GM23338 (cell line): ENCODE measurements at regions not wholly inside any gene's neighbourhood (a gene's known extent, or its start where the extent isn't known, plus 50 kb on each side); places are given as distances from the start of the nearest gene placed in this dataset.

ENCODE experiments used
- ATAC-seq: fragments of 200-7000 bp; cut with Tn5 transposase; 3 replicates; pipeline ENCODE4 v1.9.1; 2020
- DNase-seq: peaks from one replicate; pipeline ENCODE4 v3.0.0-alpha.2; 2015; ENCODE audit warnings: low spot score
- H2AFZ ChIP-seq: fragments of 200-600 bp; sonication (generic); 2 replicates; pipeline ENCODE4 v1.8.0; 2016; ENCODE audit warnings: antibody characterized with exemption, mild to moderate bottlenecking, moderate library complexity
- H3F3A ChIP-seq: fragments of 200-600 bp; sonication (generic); replicated peaks from 2 replicates; pipeline ENCODE4 v1.8.0; 2017; ENCODE audit warnings: antibody characterized with exemption, mixed run types, low read depth
- H3K27ac ChIP-seq: fragments of 200-600 bp; sonication (generic); 2 replicates; pipeline ENCODE4 v1.6.1; 2016; ENCODE audit warnings: low read depth
- H3K27me3 ChIP-seq: fragments of 200-600 bp; sonication (generic); 2 replicates; pipeline ENCODE4 v1.8.0; 2016; ENCODE audit warnings: mild to moderate bottlenecking, mixed run types, moderate library complexity; ENCODE audit not compliant: insufficient read depth
- H3K36me3 ChIP-seq: fragments of 200-600 bp; sonication (generic); 2 replicates; pipeline ENCODE4 v1.8.0; 2016; ENCODE audit warnings: mild to moderate bottlenecking; ENCODE audit not compliant: insufficient read depth
- H3K4me1 ChIP-seq: fragments of 200-600 bp; sonication (generic); 2 replicates; pipeline ENCODE4 v1.8.0; 2016; ENCODE audit warnings: mild to moderate bottlenecking, moderate library complexity; ENCODE audit not compliant: insufficient read depth
- H3K4me2 ChIP-seq: fragments of 200-600 bp; sonication (generic); 2 replicates; pipeline ENCODE4 v1.7.1; 2017; ENCODE audit warnings: mixed run types
- H3K4me3 ChIP-seq: fragments of 200-600 bp; sonication (generic); 2 replicates; pipeline ENCODE4 v1.6.1; 2016; ENCODE audit warnings: mixed run types
- H3K79me2 ChIP-seq: fragments of 200-600 bp; sonication (generic); replicated peaks from 2 replicates; pipeline ENCODE4 v1.8.0; 2017; ENCODE audit warnings: mild to moderate bottlenecking; ENCODE audit not compliant: insufficient read depth
- H3K9me2 ChIP-seq: fragments of 200-600 bp; sonication (generic); 2 replicates; pipeline ENCODE4 v1.8.0; 2017; ENCODE audit not compliant: insufficient read depth
- H4K20me1 ChIP-seq: fragments of 200-600 bp; sonication (generic); replicated peaks from 2 replicates; pipeline ENCODE4 v1.8.0; 2017; ENCODE audit warnings: mild to moderate bottlenecking; ENCODE audit not compliant: insufficient read depth
- H3K27ac Mint-ChIP-seq: 2 replicates; pipeline ENCODE4 v1.8.0; 2020; ENCODE audit warnings: inconsistent platforms, mild to moderate bottlenecking, moderate library complexity, mixed read lengths
- H3K27me3 Mint-ChIP-seq: 3 replicates; pipeline ENCODE4 v1.8.0; 2022; ENCODE audit warnings: low read depth, mild to moderate bottlenecking, moderate library complexity, mixed read lengths, inconsistent platforms; ENCODE audit not compliant: insufficient read depth, poor library complexity
- H3K36me3 Mint-ChIP-seq: 3 replicates; pipeline ENCODE4 v1.8.0; 2021; ENCODE audit warnings: low read depth, mild to moderate bottlenecking, inconsistent platforms, moderate library complexity, mixed read lengths
- H3K4me1 Mint-ChIP-seq: 3 replicates; pipeline ENCODE4 v1.8.0; 2020; ENCODE audit warnings: mild to moderate bottlenecking, inconsistent platforms, mixed read lengths
- H3K4me3 Mint-ChIP-seq: 3 replicates; pipeline ENCODE4 v1.8.0; 2021; ENCODE audit warnings: moderate library complexity, mild to moderate bottlenecking, inconsistent platforms, mixed read lengths
- H3K9me3 Mint-ChIP-seq: 3 replicates; pipeline ENCODE4 v1.8.0; 2020; ENCODE audit warnings: moderate library complexity, mild to moderate bottlenecking, inconsistent platforms, mixed read lengths
- CREB1 ChIP-seq: fragments of 250-450 bp; sonication (Bioruptor Pico); IDR thresholded peaks from 2 replicates; pipeline ENCODE4 v1.5.0; 2020; ENCODE audit warnings: low read depth, mild to moderate bottlenecking, moderate library complexity
- EZH2 ChIP-seq: fragments of 200-600 bp; sonication (generic); IDR thresholded peaks from one replicate; pipeline ENCODE4 v1.8.0; 2017; ENCODE audit warnings: antibody characterized with exemption, mild to moderate bottlenecking, low read depth; ENCODE audit not compliant: unreplicated experiment
- EZH2phosphoT487 ChIP-seq: fragments of 200-600 bp; sonication (generic); IDR thresholded peaks from one replicate; pipeline ENCODE4 v1.8.1; 2018; ENCODE audit warnings: antibody characterized with exemption; ENCODE audit not compliant: unreplicated experiment
- JUNB ChIP-seq: IDR thresholded peaks from one replicate; pipeline ENCODE4 v1.6.1; 2016; ENCODE audit warnings: antibody characterized with exemption; ENCODE audit not compliant: unreplicated experiment
- NANOG ChIP-seq: IDR thresholded peaks from 2 replicates; pipeline ENCODE4 v1.6.1; 2016; ENCODE audit warnings: antibody characterized with exemption, borderline replicate concordance
- POLR2AphosphoS5 ChIP-seq: IDR thresholded peaks from 2 replicates; pipeline ENCODE4 v1.6.1; 2016; ENCODE audit warnings: antibody characterized with exemption, low read depth
- STAT1 ChIP-seq: IDR thresholded peaks from one replicate; pipeline ENCODE4 v1.6.1; 2016; ENCODE audit warnings: antibody characterized with exemption; ENCODE audit not compliant: unreplicated experiment
- ZNF114 ChIP-seq: fragments of 250-450 bp; sonication (Bioruptor Pico); IDR thresholded peaks from 2 replicates; pipeline ENCODE4 v1.5.0; 2020; ENCODE audit warnings: mild to moderate bottlenecking, moderate library complexity
- ZNF331 ChIP-seq: fragments of 250-450 bp; sonication (Bioruptor Pico); IDR thresholded peaks from 2 replicates; pipeline ENCODE4 v1.5.0; 2020; ENCODE audit warnings: low read depth, mild to moderate bottlenecking, moderate library complexity
- TF ChIP-seq, protein P1 (sequence below): IDR thresholded peaks from one replicate; pipeline ENCODE4 v1.6.1; 2018; ENCODE audit warnings: antibody characterized with exemption; ENCODE audit not compliant: unreplicated experiment
- TF ChIP-seq, protein P2 (sequence below): fragments of 250-450 bp; sonication (Bioruptor Pico); IDR thresholded peaks from 2 replicates; pipeline ENCODE4 v1.5.0; 2020; ENCODE audit warnings: mild to moderate bottlenecking, moderate library complexity
- TF ChIP-seq, protein P3 (sequence below), 2 experiments: fragments of 200-600 bp in 1 of 2; sonication (generic) in 1 of 2; conservative IDR thresholded peaks; 2 replicates each; pipeline versions ENCODE4 v1.5.1 to v1.6.1; 2016 to 2017; ENCODE audit warnings: antibody characterized with exemption in 2 of 2, low read depth in 2 of 2, mild to moderate bottlenecking in 2 of 2, moderate library complexity in 1 of 2
- TF ChIP-seq, protein P4 (sequence below): IDR thresholded peaks from 2 replicates; pipeline ENCODE4 v1.6.1; 2016; ENCODE audit warnings: antibody characterized with exemption

DNA sequence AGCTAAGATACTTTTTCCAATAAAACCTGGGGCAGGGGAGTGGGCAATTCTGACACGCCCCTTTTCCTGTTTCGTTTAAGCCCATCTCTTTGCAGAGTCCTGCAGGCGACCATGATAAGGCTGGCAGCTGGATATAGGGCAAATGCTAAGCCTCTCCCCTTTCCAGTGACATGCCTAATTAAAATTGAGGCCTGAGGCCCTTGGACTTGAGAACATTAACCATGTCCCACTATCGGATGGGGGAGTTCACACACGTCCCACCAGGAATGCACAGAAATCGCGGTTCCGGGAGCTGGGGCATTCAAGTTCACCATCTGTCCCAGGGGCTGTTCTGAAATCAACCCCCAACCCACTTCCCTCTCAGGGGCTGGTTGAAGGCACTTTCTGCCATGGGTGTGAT is 109.2 kb upstream of the FOXF1 start:
- Histone ChIP-seq H3K27me3 (no peaks in the 10 kb centered on the region), H4K20me1 (no peaks in the 10 kb centered on the region), H3K4me2 (no peak overlapping the region), H3K4me3 (no peak overlapping the region), H3K36me3 (no peaks in the 10 kb centered on the region), H3K4me1 (peaks cover 10% of the 10 kb centered on the region; the same call in 1 of the 2 replicates), H3K9me2 (0 out of 2 replicates have a peak, but pooled peaks cover 8% of the 10 kb centered on the region), H3K79me2 (no peaks in the 10 kb centered on the region), H3K27ac (no peak overlapping the region), H2AFZ (no peak overlapping the region), H3F3A (no peaks in the 10 kb centered on the region)
- H3K27ac Mint-ChIP-seq, result no peak overlapping the region
- DNase-seq (no peak), ATAC-seq (no peak)
- TF ChIP-seq ZNF114 (CRISPR knock-in tag) (no peak), JUNB (no peak), POLR2AphosphoS5 (no peak), CREB1 (CRISPR knock-in tag) (no peak), STAT1 (no peak), EZH2phosphoT487 (no peak), ZNF331 (CRISPR knock-in tag) (no peak), EZH2 (no peak), NANOG (no peak)
- TF ChIP-seq, protein P1, sequence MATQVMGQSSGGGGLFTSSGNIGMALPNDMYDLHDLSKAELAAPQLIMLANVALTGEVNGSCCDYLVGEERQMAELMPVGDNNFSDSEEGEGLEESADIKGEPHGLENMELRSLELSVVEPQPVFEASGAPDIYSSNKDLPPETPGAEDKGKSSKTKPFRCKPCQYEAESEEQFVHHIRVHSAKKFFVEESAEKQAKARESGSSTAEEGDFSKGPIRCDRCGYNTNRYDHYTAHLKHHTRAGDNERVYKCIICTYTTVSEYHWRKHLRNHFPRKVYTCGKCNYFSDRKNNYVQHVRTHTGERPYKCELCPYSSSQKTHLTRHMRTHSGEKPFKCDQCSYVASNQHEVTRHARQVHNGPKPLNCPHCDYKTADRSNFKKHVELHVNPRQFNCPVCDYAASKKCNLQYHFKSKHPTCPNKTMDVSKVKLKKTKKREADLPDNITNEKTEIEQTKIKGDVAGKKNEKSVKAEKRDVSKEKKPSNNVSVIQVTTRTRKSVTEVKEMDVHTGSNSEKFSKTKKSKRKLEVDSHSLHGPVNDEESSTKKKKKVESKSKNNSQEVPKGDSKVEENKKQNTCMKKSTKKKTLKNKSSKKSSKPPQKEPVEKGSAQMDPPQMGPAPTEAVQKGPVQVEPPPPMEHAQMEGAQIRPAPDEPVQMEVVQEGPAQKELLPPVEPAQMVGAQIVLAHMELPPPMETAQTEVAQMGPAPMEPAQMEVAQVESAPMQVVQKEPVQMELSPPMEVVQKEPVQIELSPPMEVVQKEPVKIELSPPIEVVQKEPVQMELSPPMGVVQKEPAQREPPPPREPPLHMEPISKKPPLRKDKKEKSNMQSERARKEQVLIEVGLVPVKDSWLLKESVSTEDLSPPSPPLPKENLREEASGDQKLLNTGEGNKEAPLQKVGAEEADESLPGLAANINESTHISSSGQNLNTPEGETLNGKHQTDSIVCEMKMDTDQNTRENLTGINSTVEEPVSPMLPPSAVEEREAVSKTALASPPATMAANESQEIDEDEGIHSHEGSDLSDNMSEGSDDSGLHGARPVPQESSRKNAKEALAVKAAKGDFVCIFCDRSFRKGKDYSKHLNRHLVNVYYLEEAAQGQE, result no peak
- TF ChIP-seq, protein P2, sequence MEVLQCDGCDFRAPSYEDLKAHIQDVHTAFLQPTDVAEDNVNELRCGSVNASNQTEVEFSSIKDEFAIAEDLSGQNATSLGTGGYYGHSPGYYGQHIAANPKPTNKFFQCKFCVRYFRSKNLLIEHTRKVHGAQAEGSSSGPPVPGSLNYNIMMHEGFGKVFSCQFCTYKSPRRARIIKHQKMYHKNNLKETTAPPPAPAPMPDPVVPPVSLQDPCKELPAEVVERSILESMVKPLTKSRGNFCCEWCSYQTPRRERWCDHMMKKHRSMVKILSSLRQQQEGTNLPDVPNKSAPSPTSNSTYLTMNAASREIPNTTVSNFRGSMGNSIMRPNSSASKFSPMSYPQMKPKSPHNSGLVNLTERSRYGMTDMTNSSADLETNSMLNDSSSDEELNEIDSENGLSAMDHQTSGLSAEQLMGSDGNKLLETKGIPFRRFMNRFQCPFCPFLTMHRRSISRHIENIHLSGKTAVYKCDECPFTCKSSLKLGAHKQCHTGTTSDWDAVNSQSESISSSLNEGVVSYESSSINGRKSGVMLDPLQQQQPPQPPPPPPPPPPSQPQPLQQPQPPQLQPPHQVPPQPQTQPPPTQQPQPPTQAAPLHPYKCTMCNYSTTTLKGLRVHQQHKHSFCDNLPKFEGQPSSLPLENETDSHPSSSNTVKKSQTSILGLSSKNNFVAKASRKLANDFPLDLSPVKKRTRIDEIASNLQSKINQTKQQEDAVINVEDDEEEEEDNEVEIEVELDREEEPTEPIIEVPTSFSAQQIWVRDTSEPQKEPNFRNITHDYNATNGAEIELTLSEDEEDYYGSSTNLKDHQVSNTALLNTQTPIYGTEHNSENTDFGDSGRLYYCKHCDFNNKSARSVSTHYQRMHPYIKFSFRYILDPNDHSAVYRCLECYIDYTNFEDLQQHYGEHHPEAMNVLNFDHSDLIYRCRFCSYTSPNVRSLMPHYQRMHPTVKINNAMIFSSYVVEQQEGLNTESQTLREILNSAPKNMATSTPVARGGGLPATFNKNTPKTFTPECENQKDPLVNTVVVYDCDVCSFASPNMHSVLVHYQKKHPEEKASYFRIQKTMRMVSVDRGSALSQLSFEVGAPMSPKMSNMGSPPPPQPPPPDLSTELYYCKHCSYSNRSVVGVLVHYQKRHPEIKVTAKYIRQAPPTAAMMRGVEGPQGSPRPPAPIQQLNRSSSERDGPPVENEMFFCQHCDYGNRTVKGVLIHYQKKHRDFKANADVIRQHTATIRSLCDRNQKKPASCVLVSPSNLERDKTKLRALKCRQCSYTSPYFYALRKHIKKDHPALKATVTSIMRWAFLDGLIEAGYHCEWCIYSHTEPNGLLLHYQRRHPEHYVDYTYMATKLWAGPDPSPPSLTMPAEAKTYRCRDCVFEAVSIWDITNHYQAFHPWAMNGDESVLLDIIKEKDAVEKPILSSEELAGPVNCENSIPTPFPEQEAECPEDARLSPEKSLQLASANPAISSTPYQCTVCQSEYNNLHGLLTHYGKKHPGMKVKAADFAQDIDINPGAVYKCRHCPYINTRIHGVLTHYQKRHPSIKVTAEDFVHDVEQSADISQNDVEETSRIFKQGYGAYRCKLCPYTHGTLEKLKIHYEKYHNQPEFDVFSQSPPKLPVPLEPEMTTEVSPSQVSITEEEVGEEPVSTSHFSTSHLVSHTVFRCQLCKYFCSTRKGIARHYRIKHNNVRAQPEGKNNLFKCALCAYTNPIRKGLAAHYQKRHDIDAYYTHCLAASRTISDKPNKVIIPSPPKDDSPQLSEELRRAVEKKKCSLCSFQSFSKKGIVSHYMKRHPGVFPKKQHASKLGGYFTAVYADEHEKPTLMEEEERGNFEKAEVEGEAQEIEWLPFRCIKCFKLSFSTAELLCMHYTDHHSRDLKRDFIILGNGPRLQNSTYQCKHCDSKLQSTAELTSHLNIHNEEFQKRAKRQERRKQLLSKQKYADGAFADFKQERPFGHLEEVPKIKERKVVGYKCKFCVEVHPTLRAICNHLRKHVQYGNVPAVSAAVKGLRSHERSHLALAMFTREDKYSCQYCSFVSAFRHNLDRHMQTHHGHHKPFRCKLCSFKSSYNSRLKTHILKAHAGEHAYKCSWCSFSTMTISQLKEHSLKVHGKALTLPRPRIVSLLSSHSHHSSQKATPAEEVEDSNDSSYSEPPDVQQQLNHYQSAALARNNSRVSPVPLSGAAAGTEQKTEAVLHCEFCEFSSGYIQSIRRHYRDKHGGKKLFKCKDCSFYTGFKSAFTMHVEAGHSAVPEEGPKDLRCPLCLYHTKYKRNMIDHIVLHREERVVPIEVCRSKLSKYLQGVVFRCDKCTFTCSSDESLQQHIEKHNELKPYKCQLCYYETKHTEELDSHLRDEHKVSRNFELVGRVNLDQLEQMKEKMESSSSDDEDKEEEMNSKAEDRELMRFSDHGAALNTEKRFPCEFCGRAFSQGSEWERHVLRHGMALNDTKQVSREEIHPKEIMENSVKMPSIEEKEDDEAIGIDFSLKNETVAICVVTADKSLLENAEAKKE (CRISPR knock-in tag), result no peak
- TF ChIP-seq, protein P3, sequence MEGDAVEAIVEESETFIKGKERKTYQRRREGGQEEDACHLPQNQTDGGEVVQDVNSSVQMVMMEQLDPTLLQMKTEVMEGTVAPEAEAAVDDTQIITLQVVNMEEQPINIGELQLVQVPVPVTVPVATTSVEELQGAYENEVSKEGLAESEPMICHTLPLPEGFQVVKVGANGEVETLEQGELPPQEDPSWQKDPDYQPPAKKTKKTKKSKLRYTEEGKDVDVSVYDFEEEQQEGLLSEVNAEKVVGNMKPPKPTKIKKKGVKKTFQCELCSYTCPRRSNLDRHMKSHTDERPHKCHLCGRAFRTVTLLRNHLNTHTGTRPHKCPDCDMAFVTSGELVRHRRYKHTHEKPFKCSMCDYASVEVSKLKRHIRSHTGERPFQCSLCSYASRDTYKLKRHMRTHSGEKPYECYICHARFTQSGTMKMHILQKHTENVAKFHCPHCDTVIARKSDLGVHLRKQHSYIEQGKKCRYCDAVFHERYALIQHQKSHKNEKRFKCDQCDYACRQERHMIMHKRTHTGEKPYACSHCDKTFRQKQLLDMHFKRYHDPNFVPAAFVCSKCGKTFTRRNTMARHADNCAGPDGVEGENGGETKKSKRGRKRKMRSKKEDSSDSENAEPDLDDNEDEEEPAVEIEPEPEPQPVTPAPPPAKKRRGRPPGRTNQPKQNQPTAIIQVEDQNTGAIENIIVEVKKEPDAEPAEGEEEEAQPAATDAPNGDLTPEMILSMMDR (conservative IDR thresholded peaks at IDR 0.05; ENCODE audit: low read depth in 2 of 2), result no peak
- TF ChIP-seq, protein P4, sequence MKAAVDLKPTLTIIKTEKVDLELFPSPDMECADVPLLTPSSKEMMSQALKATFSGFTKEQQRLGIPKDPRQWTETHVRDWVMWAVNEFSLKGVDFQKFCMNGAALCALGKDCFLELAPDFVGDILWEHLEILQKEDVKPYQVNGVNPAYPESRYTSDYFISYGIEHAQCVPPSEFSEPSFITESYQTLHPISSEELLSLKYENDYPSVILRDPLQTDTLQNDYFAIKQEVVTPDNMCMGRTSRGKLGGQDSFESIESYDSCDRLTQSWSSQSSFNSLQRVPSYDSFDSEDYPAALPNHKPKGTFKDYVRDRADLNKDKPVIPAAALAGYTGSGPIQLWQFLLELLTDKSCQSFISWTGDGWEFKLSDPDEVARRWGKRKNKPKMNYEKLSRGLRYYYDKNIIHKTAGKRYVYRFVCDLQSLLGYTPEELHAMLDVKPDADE, result no peak
- no peaks in the 10 kb centered on the region for H3K9me3 Mint-ChIP-seq
- peaks cover 22% of the 10 kb centered on the region for H3K4me1 Mint-ChIP-seq
- no peak overlapping the region for H3K4me3 Mint-ChIP-seq
- no peaks in the 10 kb centered on the region for H3K36me3 Mint-ChIP-seq
- H3K27me3 Mint-ChIP-seq, result peaks cover 10% of the 10 kb centered on the region
